K562 (cell line): ENCODE measurements at regions not wholly inside any gene's neighbourhood (a gene's known extent, or its start where the extent isn't known, plus 50 kb on each side); places are given as distances from the start of the nearest gene placed in this dataset.

Source experiments
- CEBPG ChIP-seq, 3 experiments: fragments of 200-800 bp in 1 of 3; sonication (Bioruptor generic) in 1 of 3; sonication (generic) in 1 of 3; formaldehyde crosslinking in 1 of 3; IDR thresholded peaks in 2 of 3; conservative IDR thresholded peaks in 1 of 3; 2 replicates each; pipeline versions ENCODE4 v1.6.1 to v1.8.0; 2016 to 2022; ENCODE audit warnings: missing compliant biosample characterization in 2 of 3, missing genetic modification characterization in 2 of 3, mild to moderate bottlenecking in 1 of 3, missing genetic modification reagents in 1 of 3
- FOXM1 ChIP-seq, 2 experiments: fragments of 450-650 bp in 1 of 2; sonication (generic) in 1 of 2; formaldehyde crosslinking in 1 of 2; IDR thresholded peaks; 2 replicates each; pipeline versions ENCODE4 v1.6.1 to v1.9.0; 2017 to 2022; ENCODE audit warnings: low read depth in 2 of 2, mild to moderate bottlenecking in 2 of 2, missing genetic modification reagents in 1 of 2, moderate library complexity in 1 of 2
- IRF9 ChIP-seq: fragments of 450-650 bp; IDR thresholded peaks from 2 replicates; pipeline ENCODE4 v1.6.1; 2016; ENCODE audit warnings: missing biosample characterization, missing genetic modification characterization
- L3MBTL2 ChIP-seq: fragments of 450-650 bp; IDR thresholded peaks from 2 replicates; pipeline ENCODE4 v1.6.1; 2016; ENCODE audit warnings: mild to moderate bottlenecking, moderate library complexity
- NFATC3 ChIP-seq: fragments of 450-650 bp; IDR thresholded peaks from 2 replicates; pipeline ENCODE4 v1.6.1; 2017; ENCODE audit warnings: mild to moderate bottlenecking
- NFYB ChIP-seq: IDR thresholded peaks from 2 replicates; pipeline ENCODE4 v1.6.1; 2011; ENCODE audit warnings: mild to moderate bottlenecking, moderate library complexity; ENCODE audit not compliant: insufficient read length; ENCODE audit errors: extremely low read depth
- PRPF4 ChIP-seq: fragments of 200-400 bp; formaldehyde crosslinking; IDR thresholded peaks from one replicate; pipeline ENCODE4 v1.6.1; 2017; ENCODE audit warnings: low read length, low read depth, mild to moderate bottlenecking; ENCODE audit not compliant: insufficient read depth, poor library complexity, severe bottlenecking
- SMARCC2 ChIP-seq: fragments of 450-650 bp; IDR thresholded peaks from 2 replicates; pipeline ENCODE4 v1.6.1; 2017; ENCODE audit warnings: antibody characterized with exemption, moderate library complexity, mild to moderate bottlenecking, low read depth
- SRSF7 ChIP-seq: fragments of 200-400 bp; formaldehyde crosslinking; optimal IDR thresholded peaks from 2 replicates; pipeline ENCODE3; 2017; ENCODE audit warnings: mild to moderate bottlenecking, low read depth, low read length
- TAL1 ChIP-seq: fragments of 450-650 bp; IDR thresholded peaks from 2 replicates; pipeline ENCODE4 v1.6.1; 2016; ENCODE audit warnings: mild to moderate bottlenecking
- TOE1 ChIP-seq, 2 experiments: fragments of 450-650 bp in 1 of 2; sonication (generic) in 1 of 2; formaldehyde crosslinking in 1 of 2; IDR thresholded peaks; 2 replicates each; pipeline versions ENCODE4 v1.7.1 to v1.8.0; 2016 to 2022; ENCODE audit warnings: borderline replicate concordance in 2 of 2, mild to moderate bottlenecking in 2 of 2, antibody characterized with exemption in 1 of 2, inconsistent platforms in 1 of 2, low read depth in 1 of 2, missing genetic modification reagents in 1 of 2, moderate library complexity in 1 of 2
- ZMIZ1 ChIP-seq, 2 experiments: fragments of 150-350 bp in 1 of 2; IDR thresholded peaks; 2 replicates each; pipeline ENCODE4 v1.6.1; 2012 to 2016; ENCODE audit warnings: low read depth in 2 of 2, low read length in 2 of 2, mild to moderate bottlenecking in 1 of 2, moderate library complexity in 1 of 2
- ZNF274 ChIP-seq: IDR thresholded peaks from 2 replicates; pipeline ENCODE4 v1.6.1; 2011; ENCODE audit warnings: low read depth, mild to moderate bottlenecking, low read length, moderate library complexity, borderline replicate concordance
- ZNF347 ChIP-seq: fragments of 450-650 bp; formaldehyde crosslinking; IDR thresholded peaks from 2 replicates; pipeline ENCODE4 v1.4.0; 2020; ENCODE audit warnings: low read depth, mild to moderate bottlenecking, moderate library complexity
- ZNF584 ChIP-seq: fragments of 200-800 bp; sonication (Bioruptor generic); IDR thresholded peaks from 2 replicates; pipeline ENCODE4 v1.6.1; 2016; ENCODE audit warnings: low read depth, mild to moderate bottlenecking, missing genetic modification characterization, missing compliant biosample characterization
- ZNF586 ChIP-seq: fragments of 450-650 bp; formaldehyde crosslinking; conservative IDR thresholded peaks from 2 replicates; pipeline ENCODE4 v1.4.0; 2020; ENCODE audit warnings: mild to moderate bottlenecking, moderate library complexity
- ZNF695 ChIP-seq: fragments of 450-650 bp; formaldehyde crosslinking; IDR thresholded peaks from 2 replicates; pipeline ENCODE4 v1.4.0; 2020; ENCODE audit warnings: mild to moderate bottlenecking, moderate library complexity

GRCh38 chr5:175129121-175129520 is 314.9 kb downstream of the DRD1 start (continued):
- TF ChIP-seq ZNF586 (CRISPR knock-in tag) (no peak), CEBPG (CRISPR knock-in tag; IDR thresholded peaks at IDR 0.05) (no peak), CEBPG (tag; conservative IDR thresholded peaks at IDR 0.05 in 1 of 2, IDR thresholded peaks at IDR 0.05 in 1 of 2) (no peak), SRSF7 (no peak), SMARCC2 (peak; percentile 60), FOXM1 (IDR thresholded peaks at IDR 0.05; ENCODE audit: low read depth) (peak; percentile 39; the same call in 1 of the 2 replicates), FOXM1 (CRISPR knock-in tag; IDR thresholded peaks at IDR 0.05; ENCODE audit: low read depth) (no peak), NFATC3 (no peak), ZNF695 (CRISPR knock-in tag) (no peak), L3MBTL2 (no peak), TOE1 (IDR thresholded peaks at IDR 0.05; ENCODE audit: borderline replicate concordance) (no peak), TOE1 (CRISPR knock-in tag; IDR thresholded peaks at IDR 0.05; ENCODE audit: borderline replicate concordance, low read depth) (no peak), PRPF4 (no peak), ZNF347 (CRISPR knock-in tag) (no peak), TAL1 (peak; percentile 95), ZNF274 (no peak), ZMIZ1 (IDR thresholded peaks at IDR 0.05; ENCODE audit: low read depth in 2 of 2, low read length in 2 of 2) (peak in 1 of 2 experiments; percentile 72; a peak in 1 of 4 replicates), NFYB (no peak), IRF9 (tag) (no peak), ZNF584 (CRISPR knock-in tag) (no peak)
